Panc1 (cell line): ENCODE measurements at regions not wholly inside any gene's neighbourhood (a gene's known extent, or its start where the extent isn't known, plus 50 kb on each side); places are given as distances from the start of the nearest gene placed in this dataset.

ENCODE experiments used
- ATAC-seq: fragments of 200-7000 bp; cut with Tn5 transposase; 2 replicates; pipeline ENCODE4 v1.9.1; 2020; ENCODE audit warnings: mild to moderate bottlenecking, moderate library complexity
- BruUV-seq: library from RNA; stranded (reverse); fragments of 400-500 nt; replicated peaks from 2 replicates; lab custom pipeline; 2021; lab: Mats Ljungman, UMichigan
- CTCF ChIA-PET: fragments of 300-600 bp; sonication (Branson Sonifier 250); formaldehyde crosslinking; loops from one replicate; lab custom pipeline; 2022; ENCODE audit warnings: antibody characterized with exemption; lab: Charles Lee
- POLR2A ChIA-PET: fragments of 300-600 bp; sonication (Branson Sonifier 250); formaldehyde crosslinking; loops from one replicate; lab custom pipeline; 2022; ENCODE audit warnings: antibody characterized with exemption; lab: Charles Lee
- DNase-seq: peaks from one replicate; pipeline ENCODE4 v3.0.0-alpha.2; 2010; ENCODE audit warnings: low read depth, low spot score
- H3K27ac ChIP-seq: 2 replicates; pipeline ENCODE4 v1.5.1; 2011; ENCODE audit warnings: mild to moderate bottlenecking, low read length, inconsistent platforms
- H3K27me3 ChIP-seq: fragments of 200-500 bp; sonication (Bioruptor generic); 2 replicates; pipeline ENCODE4 v1.6.0; 2014; ENCODE audit warnings: low read length, inconsistent platforms; ENCODE audit not compliant: control insufficient read depth, insufficient read depth
- H3K36me3 ChIP-seq: fragments of 200-500 bp; sonication (Bioruptor generic); 2 replicates; pipeline ENCODE4 v1.5.1; 2014; ENCODE audit warnings: inconsistent platforms, mild to moderate bottlenecking, low read length, moderate library complexity; ENCODE audit not compliant: control insufficient read depth, insufficient read depth
- H3K4me1 ChIP-seq: 2 replicates; pipeline ENCODE4 v1.5.1; 2011; ENCODE audit warnings: inconsistent platforms, mild to moderate bottlenecking, low read length, moderate library complexity; ENCODE audit not compliant: control insufficient read depth, insufficient read depth
- H3K4me3 ChIP-seq, 2 experiments: 2 replicates each; pipeline ENCODE4 v1.5.1; 2011 to 2012; ENCODE audit warnings: low read depth in 2 of 2, low read length in 2 of 2, mild to moderate bottlenecking in 2 of 2, inconsistent platforms in 1 of 2, moderate library complexity in 1 of 2
- H3K9me3 ChIP-seq: fragments of 200-500 bp; sonication (Bioruptor generic); 2 replicates; pipeline ENCODE4 v1.5.1; 2014; ENCODE audit warnings: low read depth, mild to moderate bottlenecking, inconsistent platforms, low read length, moderate library complexity; ENCODE audit not compliant: control insufficient read depth, insufficient read depth
- CTCF ChIP-seq: fragments of 450-650 bp; IDR thresholded peaks from 2 replicates; pipeline ENCODE4 v1.5.1; 2017; ENCODE audit warnings: mild to moderate bottlenecking
- POLR2AphosphoS5 ChIP-seq: IDR thresholded peaks from 2 replicates; pipeline ENCODE4 v1.6.1; 2012; ENCODE audit warnings: mild to moderate bottlenecking, low read depth, low read length, moderate library complexity
- REST ChIP-seq, 2 experiments: IDR thresholded peaks; 2 replicates each; pipeline ENCODE4 v1.6.1; 2011 to 2012; ENCODE audit warnings: low read depth in 2 of 2, control low read depth in 1 of 2, low read length in 1 of 2, mild to moderate bottlenecking in 1 of 2, moderate library complexity in 1 of 2; ENCODE audit not compliant: insufficient read depth in 1 of 2
- SIN3A ChIP-seq: IDR thresholded peaks from 2 replicates; pipeline ENCODE4 v1.6.1; 2012; ENCODE audit warnings: low read depth, mild to moderate bottlenecking, low read length, moderate library complexity, borderline replicate concordance; ENCODE audit not compliant: insufficient read depth
- TCF7L2 ChIP-seq: IDR thresholded peaks from 2 replicates; pipeline ENCODE4 v1.6.1; 2011; ENCODE audit warnings: mild to moderate bottlenecking, low read depth, low read length, inconsistent platforms
- in situ Hi-C: cut with HindIII; loops from 2 replicates; pipeline ENCODE4 v1.10.0; 2016; ENCODE audit warnings: low sequenced_read_pairs, low pct_unique_long_range_greater_than_20kb
- intact Hi-C: fragments of 100-400 bp; cut with micrococcal nuclease; formaldehyde crosslinking; loops from one replicate; pipeline ENCODE4 v1.10.0; 2022; ENCODE audit not compliant: unreplicated experiment

DNA sequence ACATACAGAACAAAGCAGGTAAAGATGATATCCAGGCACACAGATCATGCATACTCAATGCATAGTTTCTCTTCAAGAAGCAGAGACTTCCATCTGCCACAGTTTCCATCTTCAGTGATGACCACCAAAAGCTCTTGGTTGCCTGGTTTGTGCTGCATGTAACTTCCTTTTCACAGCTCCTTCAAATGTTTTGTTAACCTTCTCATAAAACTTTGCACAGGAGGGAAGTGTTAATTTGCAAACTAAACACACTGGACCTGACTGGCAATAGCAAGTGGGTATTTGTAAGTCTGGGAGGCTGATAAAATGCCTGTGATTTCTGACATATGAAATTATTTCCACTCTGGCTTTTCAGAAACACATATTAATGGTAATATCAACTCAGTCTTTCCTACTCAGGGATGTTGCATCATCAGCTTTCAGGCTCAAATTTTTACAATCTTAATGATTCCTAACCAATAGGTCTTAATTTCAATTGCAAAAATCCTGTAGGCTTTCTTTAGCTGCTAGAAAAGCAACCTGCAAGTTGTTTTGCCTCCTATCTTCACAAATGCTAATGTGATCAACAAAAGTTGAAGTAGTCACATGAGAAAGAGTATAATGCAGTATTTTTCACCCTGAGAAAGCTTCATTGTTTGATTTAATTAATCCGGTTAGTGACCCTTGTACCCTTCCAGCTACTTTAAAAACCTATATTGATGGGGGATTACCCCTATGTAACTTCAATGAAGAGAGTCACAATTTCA, 575.6 kb downstream of the DIAPH3 start:
- Histone ChIP-seq H3K36me3 (no peaks in the 10 kb centered on the region), H3K27me3 (no peaks in the 10 kb centered on the region), H3K4me3 (no peak overlapping the region), H3K27ac (no peak overlapping the region), H3K4me1 (no peaks in the 10 kb centered on the region), H3K9me3 (no peaks in the 10 kb centered on the region)
- ATAC-seq: no peak
- CTCF ChIA-PET: no interaction called here
- POLR2A ChIA-PET: no interaction called here
- BruUV-seq: no TSS peak
- in situ Hi-C loops: no loop called here
- no peak for DNase-seq
- intact Hi-C loops: no loop called here
- no peak for TF ChIP-seq REST (IDR thresholded peaks at IDR 0.05; ENCODE audit: insufficient read depth in 1 of 2, low read depth in 2 of 2, low read length in 1 of 2)
- TF ChIP-seq SIN3A: no peak
- TF ChIP-seq TCF7L2: no peak
- TF ChIP-seq CTCF: no peak
- TF ChIP-seq POLR2AphosphoS5: no peak

GRCh38 chr13:59588717-59589067, 575.0 kb downstream of the DIAPH3 start:
- in situ Hi-C loops (no loop called here), intact Hi-C loops (no loop called here)
- H3K9me3 ChIP-seq: no peaks in the 10 kb centered on the region
- no TSS peak for BruUV-seq
- ATAC-seq: no peak
- H3K27me3 ChIP-seq: no peaks in the 10 kb centered on the region
- CTCF ChIA-PET: no interaction called here
- no peaks in the 10 kb centered on the region for H3K36me3 ChIP-seq
- H3K4me1 ChIP-seq: no peaks in the 10 kb centered on the region
- POLR2A ChIA-PET: no interaction called here
- TF ChIP-seq CTCF: no peak
- no peak for TF ChIP-seq POLR2AphosphoS5
- no peak for TF ChIP-seq REST (IDR thresholded peaks at IDR 0.05; ENCODE audit: insufficient read depth in 1 of 2, low read depth in 2 of 2, low read length in 1 of 2)
- no peak for TF ChIP-seq SIN3A
- no peak for TF ChIP-seq TCF7L2
- H3K4me3 ChIP-seq: no peak overlapping the region
- DNase-seq: no peak
- no peak overlapping the region for H3K27ac ChIP-seq
